Upper lobe of left lung (tissue), 4 donors: ENCODE measurements at regions not wholly inside any gene's neighbourhood (a gene's known extent, or its start where the extent isn't known, plus 50 kb on each side); places are given as distances from the start of the nearest gene placed in this dataset.

ENCODE experiments used
- POLR2AphosphoS5 ChIP-seq, 2 donors: sonication (generic); formaldehyde crosslinking; IDR thresholded peaks; one replicate each; pipeline ENCODE4 v1.5.1; 2017; ENCODE audit warnings: antibody characterized with exemption in 2 of 2
- TF ChIP-seq, protein P1 (sequence below), 6 experiments: fragments of 450-650 bp in 4 of 6; fragments of 200-600 bp in 2 of 6; sonication (generic) in 2 of 6; IDR thresholded peaks; one replicate each; pipeline ENCODE4 v1.5.1; 2016 to 2019; ENCODE audit warnings: antibody characterized with exemption in 6 of 6

DNA sequence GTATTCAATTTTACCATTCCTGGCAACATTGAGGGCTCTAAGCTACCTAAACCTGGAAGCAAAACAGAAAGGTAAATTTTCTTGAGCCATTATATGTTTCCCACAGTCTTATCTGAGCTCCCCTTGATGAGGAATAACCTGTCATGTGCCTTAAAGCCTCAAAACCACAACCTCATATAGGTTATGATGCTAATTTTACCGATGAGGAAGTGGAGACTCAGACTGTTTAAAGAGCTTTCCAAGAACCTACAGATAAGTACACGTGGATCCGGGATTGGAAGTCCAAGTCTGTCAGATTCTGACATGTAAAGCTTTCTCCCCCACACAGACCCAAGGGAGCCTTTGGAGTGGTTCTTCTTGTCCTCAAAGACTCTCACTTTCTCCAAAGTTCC, 140.5 kb downstream of the SEMA6D start:
- TF ChIP-seq, protein P1, sequence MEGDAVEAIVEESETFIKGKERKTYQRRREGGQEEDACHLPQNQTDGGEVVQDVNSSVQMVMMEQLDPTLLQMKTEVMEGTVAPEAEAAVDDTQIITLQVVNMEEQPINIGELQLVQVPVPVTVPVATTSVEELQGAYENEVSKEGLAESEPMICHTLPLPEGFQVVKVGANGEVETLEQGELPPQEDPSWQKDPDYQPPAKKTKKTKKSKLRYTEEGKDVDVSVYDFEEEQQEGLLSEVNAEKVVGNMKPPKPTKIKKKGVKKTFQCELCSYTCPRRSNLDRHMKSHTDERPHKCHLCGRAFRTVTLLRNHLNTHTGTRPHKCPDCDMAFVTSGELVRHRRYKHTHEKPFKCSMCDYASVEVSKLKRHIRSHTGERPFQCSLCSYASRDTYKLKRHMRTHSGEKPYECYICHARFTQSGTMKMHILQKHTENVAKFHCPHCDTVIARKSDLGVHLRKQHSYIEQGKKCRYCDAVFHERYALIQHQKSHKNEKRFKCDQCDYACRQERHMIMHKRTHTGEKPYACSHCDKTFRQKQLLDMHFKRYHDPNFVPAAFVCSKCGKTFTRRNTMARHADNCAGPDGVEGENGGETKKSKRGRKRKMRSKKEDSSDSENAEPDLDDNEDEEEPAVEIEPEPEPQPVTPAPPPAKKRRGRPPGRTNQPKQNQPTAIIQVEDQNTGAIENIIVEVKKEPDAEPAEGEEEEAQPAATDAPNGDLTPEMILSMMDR (IDR thresholded peaks at IDR 0.05), result no peak
- no peak for TF ChIP-seq POLR2AphosphoS5 (IDR thresholded peaks at IDR 0.05)
